Lung (tissue), 11 donors: ENCODE measurements at regions not wholly inside any gene's neighbourhood (a gene's known extent, or its start where the extent isn't known, plus 50 kb on each side); places are given as distances from the start of the nearest gene placed in this dataset.

Experiments used
- ATAC-seq: fragments of 200-7000 bp; cut with Tn5 transposase; one replicate; pipeline ENCODE4 v1.9.1; 2020; ENCODE audit warnings: moderate number of reproducible peaks; ENCODE audit not compliant: insufficient read depth, low FRiP score
- DNase-seq, 3 donors: peaks; one replicate each; pipeline ENCODE4 v3.0.0-alpha.2; 2013 to 2017
- H3K27ac ChIP-seq, 2 donors: one replicate each; pipeline ENCODE4 v1.5.1; 2013; ENCODE audit warnings: mild to moderate bottlenecking in 2 of 2, moderate library complexity in 2 of 2, control low read depth in 1 of 2, inconsistent platforms in 1 of 2, low read depth in 1 of 2, low read length in 1 of 2
- H3K27me3 ChIP-seq, 3 donors: one replicate each; pipeline ENCODE4 v1.5.1; 2013; ENCODE audit warnings: low read length in 2 of 3; ENCODE audit not compliant: control insufficient read depth in 3 of 3, insufficient read depth in 3 of 3
- H3K36me3 ChIP-seq, 4 donors: one replicate each; pipeline ENCODE4 v1.5.1; 2013; ENCODE audit warnings: low read length in 4 of 4, mild to moderate bottlenecking in 1 of 4, moderate library complexity in 1 of 4; ENCODE audit not compliant: control insufficient read depth in 4 of 4, insufficient read depth in 4 of 4
- H3K4me1 ChIP-seq, 5 donors: one replicate each; pipeline ENCODE4 v1.5.1; 2013; ENCODE audit warnings: low read length in 5 of 5, mild to moderate bottlenecking in 2 of 5, moderate library complexity in 1 of 5; ENCODE audit not compliant: control insufficient read depth in 5 of 5, insufficient read depth in 5 of 5
- H3K4me3 ChIP-seq: one replicate; pipeline ENCODE4 v1.5.1; 2013; ENCODE audit warnings: mild to moderate bottlenecking, control low read depth, moderate library complexity
- H3K9ac ChIP-seq, 2 donors: one replicate each; pipeline ENCODE4 v1.5.1; 2013; ENCODE audit warnings: low read length in 2 of 2, control low read depth in 1 of 2; ENCODE audit not compliant: insufficient read depth in 1 of 2
- H3K9me3 ChIP-seq, 4 donors: one replicate each; pipeline ENCODE4 v1.5.1; 2013; ENCODE audit warnings: low read length in 3 of 4, mild to moderate bottlenecking in 1 of 4, moderate library complexity in 1 of 4; ENCODE audit not compliant: control insufficient read depth in 4 of 4, insufficient read depth in 3 of 4
- CTCF ChIP-seq: IDR thresholded peaks from 2 replicates; pipeline ENCODE4 v1.5.1; 2012; ENCODE audit warnings: mild to moderate bottlenecking; ENCODE audit errors: control extremely low read depth, extremely low read depth
- WGBS, 2 donors: extraction: QIAGEN DNeasy Blood & Tissue Kit; methylation state at CpG; one replicate each; pipeline ENCODE4 v1.1.7; 2013; 5-methylcytosine and 5-hydroxymethylcytosine counted together
- donor health status: control.
- donor health status: control.
- donor health status: Bipolar disorder and iron deficiency.
- donor health status: healthy.
- donor health status: DM: yes; HTN: yes; CAD: no.

GRCh38 chr2:65880436-65880835, 448.0 kb upstream of the SPRED2 start:
- ATAC-seq, result no peak
- no peaks in the 10 kb centered on the region for H3K9me3 ChIP-seq

GRCh38 chr2:65878011-65878340, 445.6 kb upstream of the SPRED2 start:
- Histone ChIP-seq H3K27ac (no peak overlapping the region), H3K4me3 (no peak overlapping the region), H3K9ac (no peak overlapping the region), H3K36me3 (no peaks in the 10 kb centered on the region), H3K9me3 (no peaks in the 10 kb centered on the region), H3K27me3 (no peaks in the 10 kb centered on the region), H3K4me1 (peaks cover 0 to 3% (median 0%) of the 10 kb centered on the region in 5 donors)
- TF ChIP-seq CTCF, result no peak
- 49 to 71% methylated on average over 3 of the region's 3 CpGs for WGBS, 2 donors
- DNase-seq, result peak in 2 of 3 donors; percentile 37 to 40
- no peak for ATAC-seq

More at GRCh38 chr2:65880436-65880835, 448.0 kb upstream of the SPRED2 start:
- H3K9ac ChIP-seq, result no peak overlapping the region
- H3K4me1 ChIP-seq, result peaks cover 0 to 3% (median 0%) of the 10 kb centered on the region in 5 donors
- H3K27ac ChIP-seq, result no peak overlapping the region
- no peaks in the 10 kb centered on the region for H3K36me3 ChIP-seq
- no peak for TF ChIP-seq CTCF
- H3K27me3 ChIP-seq, result no peaks in the 10 kb centered on the region
- H3K4me3 ChIP-seq, result no peak overlapping the region
- 65 to 86% methylated on average over 8 of the region's 8 CpGs for WGBS, 2 donors
- no peak for DNase-seq

- no peak overlapping the region for H3K27ac ChIP-seq
- H3K4me1 ChIP-seq, result peaks cover 0 to 3% (median 0%) of the 10 kb centered on the region in 5 donors
- WGBS, 2 donors, result 70 to 84% methylated on average over 7 of the region's 7 CpGs
- H3K27me3 ChIP-seq, result no peaks in the 10 kb centered on the region
- TF ChIP-seq CTCF, result no peak
- H3K9ac ChIP-seq, result no peak overlapping the region
- no peak for ATAC-seq
- H3K9me3 ChIP-seq, result no peaks in the 10 kb centered on the region
- H3K4me3 ChIP-seq, result no peak overlapping the region
- peak in 2 of 3 donors; percentile 30 to 33 for DNase-seq
- H3K36me3 ChIP-seq, result no peaks in the 10 kb centered on the region
Measured at GRCh38 chr2:65877331-65878010, 445.1 kb upstream of the SPRED2 start.

- Histone ChIP-seq H3K36me3 (no peaks in the 10 kb centered on the region), H3K4me3 (no peak overlapping the region), H3K27me3 (no peaks in the 10 kb centered on the region), H3K9ac (no peak overlapping the region), H3K9me3 (no peaks in the 10 kb centered on the region), H3K27ac (no peak overlapping the region), H3K4me1 (peaks cover 0 to 3% (median 0%) of the 10 kb centered on the region in 5 donors)
- TF ChIP-seq CTCF, result no peak
- WGBS, 2 donors, result 61 to 88% methylated on average over 2 of the region's 2 CpGs
- DNase-seq, result no peak
- ATAC-seq, result no peak
Measured at GRCh38 chr2:65876114-65876513, 443.7 kb upstream of the SPRED2 start.
